Thymus (tissue), 11 donors: ENCODE measurements at regions not wholly inside any gene's neighbourhood (a gene's known extent, or its start where the extent isn't known, plus 50 kb on each side); places are given as distances from the start of the nearest gene placed in this dataset.
A peak's percentile ranks its signal among the peaks of the same experiment; 100 is the strongest.

Experiments
- DNase-seq, 9 donors: peaks; one replicate each; pipeline ENCODE4 v3.0.0-alpha.2; 2013; ENCODE audit warnings: low spot score in 9 of 9, low read depth in 6 of 9, missing footprints in 1 of 9
- H3K27ac ChIP-seq, 2 donors: one replicate each; pipeline ENCODE4 v1.5.1; 2013; ENCODE audit warnings: control low read depth in 1 of 2, low read depth in 1 of 2, low read length in 1 of 2, mild to moderate bottlenecking in 1 of 2, moderate library complexity in 1 of 2
- H3K27me3 ChIP-seq, 2 donors: one replicate each; pipeline ENCODE4 v1.5.1; 2013; ENCODE audit warnings: low read length in 1 of 2; ENCODE audit not compliant: control insufficient read depth in 2 of 2, insufficient read depth in 1 of 2
- H3K36me3 ChIP-seq, 2 donors: one replicate each; pipeline ENCODE4 v1.5.1; 2013; ENCODE audit warnings: low read length in 1 of 2, mild to moderate bottlenecking in 1 of 2, moderate library complexity in 1 of 2; ENCODE audit not compliant: control insufficient read depth in 2 of 2, insufficient read depth in 2 of 2
- H3K4me1 ChIP-seq, 2 donors: one replicate each; pipeline ENCODE4 v1.5.1; 2013; ENCODE audit warnings: low read length in 2 of 2; ENCODE audit not compliant: control insufficient read depth in 2 of 2, insufficient read depth in 2 of 2
- H3K4me3 ChIP-seq, 2 donors: one replicate each; pipeline ENCODE4 v1.5.1; 2013; ENCODE audit warnings: low read length in 2 of 2, control low read depth in 1 of 2, mild to moderate bottlenecking in 1 of 2
- H3K9me3 ChIP-seq, 2 donors: one replicate each; pipeline ENCODE4 v1.5.1; 2013; ENCODE audit warnings: low read length in 1 of 2, mild to moderate bottlenecking in 1 of 2; ENCODE audit not compliant: control insufficient read depth in 2 of 2, insufficient read depth in 1 of 2
- WGBS: extraction: QIAGEN DNeasy Blood & Tissue Kit; methylation state at CpG from one replicate; pipeline ENCODE4 v1.1.7; 2013; 5-methylcytosine and 5-hydroxymethylcytosine counted together
- donor health status: healthy.

DNA sequence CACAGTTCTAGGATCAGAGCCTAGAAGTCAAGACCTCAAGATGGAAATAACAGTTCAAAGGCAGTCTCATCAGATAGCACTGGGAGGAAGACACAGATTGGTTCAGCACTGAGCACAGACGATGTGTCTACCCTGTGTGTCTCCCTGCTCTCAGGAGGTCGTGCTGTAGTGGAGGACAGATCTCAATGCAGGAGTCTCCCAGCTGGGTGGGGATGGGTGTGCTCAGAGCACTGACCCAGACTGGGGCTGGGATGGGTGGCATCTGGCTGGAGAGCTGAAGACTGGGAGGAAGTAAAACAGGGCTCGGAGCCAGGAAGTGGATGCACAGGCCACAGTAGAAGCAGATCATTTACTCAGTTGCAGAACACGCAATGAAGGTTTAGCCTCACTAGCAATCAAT lies 69.5 kb upstream of the GDF10 start:
- Histone ChIP-seq H3K27me3 (no peaks in the 10 kb centered on the region), H3K27ac (no peak overlapping the region), H3K4me3 (no peak overlapping the region), H3K9me3 (peaks cover 1 to 5% of the 10 kb centered on the region in 2 donors), H3K4me1 (peaks cover 0 to 6% of the 10 kb centered on the region in 2 donors), H3K36me3 (no peaks in the 10 kb centered on the region)
- WGBS, result 82% methylated on average over 4 of the region's 4 CpGs
- peak in 2 of 9 donors; percentile 19 to 40 for DNase-seq

DNA sequence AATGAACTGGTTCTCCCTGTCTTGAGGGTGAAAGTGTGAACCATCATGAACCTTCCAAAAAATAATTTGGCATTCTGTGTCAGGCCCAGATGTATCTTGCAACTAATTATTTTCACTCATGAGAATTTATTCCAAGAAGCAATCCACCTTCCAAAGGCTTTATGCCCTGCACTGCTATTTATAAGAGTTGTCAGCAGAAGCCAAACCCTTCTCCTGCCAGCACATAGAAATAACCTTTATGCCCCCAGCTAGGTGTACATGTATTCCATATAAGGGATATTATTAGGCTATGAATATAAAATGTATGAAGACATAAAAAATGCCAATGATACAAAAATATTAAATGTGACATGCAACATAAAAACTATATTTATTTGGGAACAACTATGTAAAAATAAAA lies 69.0 kb upstream of the GDF10 start:
- no peaks in the 10 kb centered on the region for H3K27me3 ChIP-seq

DNA sequence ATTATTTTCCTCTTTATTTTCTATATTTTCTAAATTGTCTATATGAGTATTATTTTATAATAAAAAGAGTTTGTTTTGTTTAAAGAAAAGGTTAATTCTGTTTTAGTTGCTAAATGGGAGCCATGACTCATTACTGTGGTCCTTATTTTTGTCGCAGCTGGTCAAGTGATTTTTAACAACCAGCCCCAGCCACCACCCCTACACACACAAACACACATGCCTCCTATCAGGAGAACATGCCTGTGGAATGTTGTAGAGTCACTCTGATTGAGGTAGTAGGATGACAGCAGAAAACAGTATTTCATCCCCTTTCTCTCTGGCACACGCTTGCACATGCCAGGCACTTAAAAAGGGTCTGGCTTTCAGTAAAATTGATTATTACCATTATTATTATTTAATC lies 68.6 kb upstream of the GDF10 start:
- DNase-seq, result no peak
- Histone ChIP-seq H3K27ac (no peak overlapping the region), H3K4me3 (no peak overlapping the region), H3K36me3 (no peaks in the 10 kb centered on the region), H3K27me3 (no peaks in the 10 kb centered on the region), H3K4me1 (peaks cover 0 to 6% of the 10 kb centered on the region in 2 donors), H3K9me3 (peaks cover 1 to 5% of the 10 kb centered on the region in 2 donors)
- 97% methylated on average over 2 of the region's 2 CpGs for WGBS

More for the DNA sequence above, 69.0 kb upstream of the GDF10 start:
- H3K9me3 ChIP-seq, result peaks cover 1 to 5% of the 10 kb centered on the region in 2 donors
- no peak for DNase-seq
- H3K4me3 ChIP-seq, result no peak overlapping the region
- no peak overlapping the region for H3K27ac ChIP-seq
- H3K4me1 ChIP-seq, result peaks cover 0 to 6% of the 10 kb centered on the region in 2 donors
- no peaks in the 10 kb centered on the region for H3K36me3 ChIP-seq

DNA sequence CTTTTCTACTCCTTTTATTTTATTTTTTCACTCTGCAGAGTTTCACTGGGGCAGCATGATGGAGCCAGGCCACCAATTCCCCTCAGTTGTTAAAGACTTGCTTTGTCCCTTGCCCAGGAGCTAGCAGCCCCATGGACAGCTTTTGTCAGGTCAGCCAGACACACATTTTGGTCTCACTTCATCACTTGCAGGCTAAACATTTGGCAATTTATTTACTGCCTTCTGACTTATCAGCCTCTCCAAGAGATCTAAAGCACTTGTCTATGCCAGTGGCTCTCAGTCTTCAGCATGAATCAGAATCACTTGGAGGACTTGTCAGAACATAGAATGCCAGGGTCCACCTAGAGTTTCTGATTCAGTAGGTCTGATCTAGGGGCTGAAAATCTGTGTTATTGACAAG lies 66.4 kb upstream of the GDF10 start:
- Histone ChIP-seq H3K9me3 (peaks cover 1 to 2% of the 10 kb centered on the region in 2 donors), H3K36me3 (no peaks in the 10 kb centered on the region), H3K4me3 (no peak overlapping the region), H3K27ac (no peak overlapping the region), H3K4me1 (peaks cover 0 to 6% of the 10 kb centered on the region in 2 donors), H3K27me3 (no peaks in the 10 kb centered on the region)
- DNase-seq, result no peak

DNA sequence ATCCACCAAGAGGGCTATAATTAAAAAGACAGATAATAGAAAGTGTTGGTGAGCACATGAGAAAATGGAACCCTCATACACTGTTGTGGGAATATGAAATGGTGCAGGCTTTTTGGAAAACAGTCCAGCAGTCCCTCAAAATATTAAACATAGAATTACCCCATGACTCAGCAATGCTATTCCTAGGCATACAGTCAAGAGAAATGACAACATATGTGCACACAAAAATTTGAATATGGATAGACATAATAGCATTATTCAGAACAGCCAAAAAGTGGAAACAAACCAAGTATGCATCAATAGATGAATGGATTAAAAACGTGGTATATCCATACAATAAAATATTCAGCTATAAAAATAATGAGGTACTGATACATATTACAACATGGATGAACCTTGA lies 64.5 kb upstream of the GDF10 start:
- WGBS, result 93% methylated on average over 1 of the region's 1 CpG
- H3K27me3 ChIP-seq, result no peaks in the 10 kb centered on the region
- H3K27ac ChIP-seq, result no peak overlapping the region
- H3K9me3 ChIP-seq, result no peaks in the 10 kb centered on the region
- no peak for DNase-seq
- peaks cover 0 to 8% of the 10 kb centered on the region in 2 donors for H3K4me1 ChIP-seq
- H3K4me3 ChIP-seq, result no peak overlapping the region
- H3K36me3 ChIP-seq, result no peaks in the 10 kb centered on the region

DNA sequence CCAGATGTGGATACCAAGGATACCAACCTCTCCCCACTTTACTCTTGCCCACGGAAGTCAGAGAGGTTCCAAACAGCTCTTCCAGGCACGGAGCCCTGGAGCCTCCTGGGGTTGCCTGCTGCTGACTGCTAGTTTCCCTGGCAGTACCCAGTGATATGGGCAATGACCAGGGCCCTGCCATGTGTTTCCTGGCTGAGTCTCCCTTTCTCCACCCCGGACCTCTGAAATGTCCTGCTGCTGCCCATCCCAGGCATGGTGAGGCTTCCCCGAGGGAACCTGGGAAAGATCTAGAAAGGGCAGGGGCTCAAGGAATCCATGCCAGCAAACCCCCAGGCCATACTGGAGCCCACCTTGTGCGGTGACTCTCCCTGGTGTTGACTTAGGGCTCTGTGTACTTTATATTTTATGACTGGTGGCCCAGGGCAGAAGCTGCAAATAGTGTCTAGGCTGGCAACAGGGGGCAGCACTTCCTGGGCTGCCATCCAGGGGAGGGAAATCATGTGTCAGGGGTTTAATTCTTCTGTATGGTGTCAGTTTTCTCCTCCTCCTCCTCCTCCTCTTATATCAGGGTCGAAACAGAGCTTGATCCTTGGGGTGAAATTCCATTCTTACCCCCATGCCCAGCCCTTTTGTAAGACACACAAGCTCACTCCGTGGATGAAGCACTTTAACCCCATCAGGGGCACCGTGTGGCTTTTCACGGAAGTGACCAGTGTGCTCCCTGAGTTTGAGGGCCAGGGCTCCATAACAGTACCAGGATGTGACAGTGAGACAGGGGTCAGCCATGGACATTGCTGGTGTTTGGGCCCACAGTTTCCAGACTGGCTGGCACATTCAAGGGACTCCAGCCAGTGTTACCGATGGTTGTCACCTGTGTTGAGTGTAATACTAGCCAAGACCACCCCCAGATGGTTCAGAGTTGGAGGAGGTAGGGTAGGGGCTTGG lies 62.4 kb upstream of the GDF10 start:
- H3K36me3 ChIP-seq, result no peaks in the 10 kb centered on the region
- no peak for DNase-seq
- peaks cover 0 to 7% of the 10 kb centered on the region in 2 donors for H3K4me1 ChIP-seq
- H3K9me3 ChIP-seq, result no peaks in the 10 kb centered on the region
- no peak overlapping the region for H3K4me3 ChIP-seq
- no peaks in the 10 kb centered on the region for H3K27me3 ChIP-seq
- H3K27ac ChIP-seq, result no peak overlapping the region
- 90% methylated on average over 10 of the region's 10 CpGs for WGBS

DNA sequence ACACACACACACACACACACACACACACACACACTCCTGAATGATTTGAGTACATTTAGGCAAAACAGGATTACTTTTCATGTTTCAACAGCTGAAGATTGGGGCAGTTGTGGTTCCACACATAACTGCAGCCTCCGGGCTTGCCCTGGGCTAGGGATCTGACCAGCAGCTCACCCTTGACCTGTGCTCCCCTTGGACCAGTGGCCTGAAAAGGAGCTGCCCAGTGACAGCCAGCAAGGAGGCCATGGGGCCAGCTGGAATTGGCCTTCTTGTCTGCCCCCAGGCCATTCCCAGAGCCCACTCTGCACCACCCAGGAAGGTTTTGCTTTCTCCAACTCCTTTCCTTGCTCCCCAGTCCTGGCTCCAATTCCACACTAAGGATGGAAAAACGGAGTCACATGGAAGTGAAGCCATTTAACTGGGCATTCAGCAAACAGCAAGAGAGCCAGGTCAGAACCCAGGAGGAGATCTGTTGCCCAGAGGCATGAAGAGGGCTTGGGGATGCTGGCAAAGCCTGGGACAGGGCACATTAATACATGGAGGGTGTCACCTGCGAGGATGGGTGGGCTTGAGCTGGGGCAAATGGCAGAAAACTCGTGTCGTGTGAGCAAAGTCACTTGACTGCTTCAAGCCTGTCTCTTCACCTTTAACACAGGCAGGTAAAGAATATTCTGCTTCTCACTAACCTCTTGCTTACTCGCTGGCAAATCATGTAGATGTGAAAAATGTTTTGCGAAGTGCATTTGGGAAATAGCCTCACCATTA lies 61.5 kb upstream of the GDF10 start:
- Histone ChIP-seq H3K36me3 (no peaks in the 10 kb centered on the region), H3K9me3 (no peaks in the 10 kb centered on the region), H3K27me3 (no peaks in the 10 kb centered on the region), H3K4me3 (no peak overlapping the region), H3K4me1 (peaks cover 0 to 7% of the 10 kb centered on the region in 2 donors), H3K27ac (no peak overlapping the region)
- 96% methylated on average over 7 of the region's 7 CpGs for WGBS
- no peak for DNase-seq

DNA sequence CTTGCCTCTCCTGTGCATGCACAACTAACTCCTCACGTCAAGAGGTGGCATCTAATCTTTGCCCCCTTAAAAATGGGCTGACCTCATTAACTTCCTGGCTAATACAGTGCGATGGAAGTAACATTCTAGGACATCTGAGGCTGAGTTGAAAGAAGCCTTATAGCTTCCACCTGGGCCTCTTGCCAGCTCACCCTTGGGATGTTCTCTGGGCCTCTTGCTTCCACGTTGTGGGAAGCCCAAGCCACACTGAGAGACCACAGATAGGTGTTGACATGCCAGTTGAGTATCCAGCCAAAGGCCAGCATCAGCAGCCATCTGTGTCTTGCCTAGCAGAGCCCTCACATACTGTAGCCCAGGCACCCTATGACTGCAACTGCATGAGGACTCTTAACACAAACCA lies 60.8 kb upstream of the GDF10 start:
- Histone ChIP-seq H3K36me3 (no peaks in the 10 kb centered on the region), H3K4me3 (no peak overlapping the region), H3K27ac (no peak overlapping the region), H3K4me1 (peaks cover 0 to 7% of the 10 kb centered on the region in 2 donors), H3K9me3 (no peaks in the 10 kb centered on the region), H3K27me3 (no peaks in the 10 kb centered on the region)
- DNase-seq, result no peak
- 76% methylated on average over 3 of the region's 3 CpGs for WGBS

DNA sequence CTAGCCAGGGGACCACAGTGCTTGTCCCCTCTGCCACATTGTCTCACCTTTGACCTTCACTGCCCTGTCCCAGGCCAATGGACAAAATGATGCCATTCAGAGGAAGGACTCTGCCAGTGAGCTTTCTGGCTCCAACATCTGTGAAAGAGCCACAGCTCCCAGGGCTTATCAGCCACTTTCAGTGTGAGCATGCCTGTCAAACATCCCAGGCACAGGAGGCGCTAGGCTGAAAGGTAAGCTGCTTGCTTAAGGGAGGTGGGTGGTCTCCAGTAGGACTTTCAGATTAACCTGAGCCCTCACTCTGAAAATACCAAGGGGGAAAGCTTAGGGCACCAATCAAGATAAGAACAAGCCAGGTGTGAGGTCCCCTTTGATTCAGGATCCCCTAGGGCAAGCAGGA lies 59.8 kb upstream of the GDF10 start:
- DNase-seq, result no peak
- Histone ChIP-seq H3K36me3 (no peaks in the 10 kb centered on the region), H3K9me3 (no peaks in the 10 kb centered on the region), H3K4me1 (peaks cover 1 to 9% of the 10 kb centered on the region in 2 donors), H3K4me3 (no peak overlapping the region), H3K27me3 (no peaks in the 10 kb centered on the region), H3K27ac (no peak overlapping the region)
- WGBS, result 100% methylated on average over 1 of the region's 1 CpG
